NT2/D1 (cell line): ENCODE measurements at regions not wholly inside any gene's neighbourhood (a gene's known extent, or its start where the extent isn't known, plus 50 kb on each side); places are given as distances from the start of the nearest gene placed in this dataset.

Experiments used
- YY1 ChIP-seq: IDR thresholded peaks from 2 replicates; pipeline ENCODE4 v1.6.1; 2011; ENCODE audit not compliant: insufficient read length, insufficient read depth
- ZNF274 ChIP-seq: IDR thresholded peaks from 2 replicates; pipeline ENCODE4 v1.6.1; 2011; ENCODE audit warnings: mild to moderate bottlenecking, low read depth, low read length

DNA sequence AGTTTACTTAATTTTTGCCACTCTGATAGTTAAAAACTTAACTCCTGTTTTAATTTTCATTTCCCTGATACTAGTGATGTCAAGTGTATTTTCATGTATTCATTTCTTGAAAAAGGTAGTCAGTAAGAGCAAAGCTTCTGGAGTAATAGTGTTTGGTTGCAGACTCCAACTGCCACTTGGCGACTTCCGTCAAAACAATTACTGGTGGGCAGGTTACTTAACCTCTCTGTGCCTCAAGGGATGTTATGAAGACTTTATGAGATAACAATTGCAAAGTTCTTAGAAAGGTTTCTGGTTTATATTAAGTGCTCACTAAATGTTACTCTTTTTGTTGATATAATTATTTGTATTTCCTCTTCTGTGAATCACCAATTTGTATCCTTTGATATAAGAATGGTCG, 129.7 kb downstream of the NFKBIZ start:
- TF ChIP-seq ZNF274 (no peak), YY1 (no peak)
